ENCODE measurements at regions not wholly inside any gene's neighbourhood (a gene's known extent, or its start where the extent isn't known, plus 50 kb on each side); places are given as distances from the start of the nearest gene placed in this dataset.

DNA sequence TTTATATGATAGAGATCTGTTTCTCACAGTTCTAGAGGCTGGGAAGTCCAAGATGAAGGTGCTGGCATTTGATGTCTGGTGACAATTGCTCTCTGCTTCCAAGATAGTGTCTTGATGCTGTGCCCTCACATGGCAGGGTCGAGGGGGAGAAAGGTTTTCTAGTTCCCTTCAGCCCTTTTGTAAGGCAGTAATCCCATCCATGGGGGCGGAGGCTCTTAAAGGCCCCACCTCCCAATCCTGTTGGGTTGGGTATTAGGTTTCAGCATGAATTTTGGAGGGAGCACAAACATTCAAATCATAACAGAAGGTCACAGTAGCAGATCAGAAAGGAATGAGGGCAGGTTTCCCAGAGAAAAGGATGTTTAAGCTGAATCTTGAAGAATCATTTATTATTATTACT is 601.7 kb upstream of the ZNF717 start:
- 65 to 74% (median 70%) methylated on average over 2 of the region's 2 CpGs for WGBS, 4 donors
- Histone ChIP-seq H3K27ac (no peak overlapping the region), H3K9me3 (peaks cover 0 to 6% (median 0%) of the 10 kb centered on the region in 12 donors), H3K4me1 (no peaks in the 10 kb centered on the region), H3K4me3 (no peak overlapping the region), H3K27me3 (no peaks in the 10 kb centered on the region), H3K36me3 (no peaks in the 10 kb centered on the region)
- ATAC-seq (no peak), DNase-seq (no peak)
- intact Hi-C loops (cut with DNase I): no loop called here
- TF ChIP-seq, protein P1, sequence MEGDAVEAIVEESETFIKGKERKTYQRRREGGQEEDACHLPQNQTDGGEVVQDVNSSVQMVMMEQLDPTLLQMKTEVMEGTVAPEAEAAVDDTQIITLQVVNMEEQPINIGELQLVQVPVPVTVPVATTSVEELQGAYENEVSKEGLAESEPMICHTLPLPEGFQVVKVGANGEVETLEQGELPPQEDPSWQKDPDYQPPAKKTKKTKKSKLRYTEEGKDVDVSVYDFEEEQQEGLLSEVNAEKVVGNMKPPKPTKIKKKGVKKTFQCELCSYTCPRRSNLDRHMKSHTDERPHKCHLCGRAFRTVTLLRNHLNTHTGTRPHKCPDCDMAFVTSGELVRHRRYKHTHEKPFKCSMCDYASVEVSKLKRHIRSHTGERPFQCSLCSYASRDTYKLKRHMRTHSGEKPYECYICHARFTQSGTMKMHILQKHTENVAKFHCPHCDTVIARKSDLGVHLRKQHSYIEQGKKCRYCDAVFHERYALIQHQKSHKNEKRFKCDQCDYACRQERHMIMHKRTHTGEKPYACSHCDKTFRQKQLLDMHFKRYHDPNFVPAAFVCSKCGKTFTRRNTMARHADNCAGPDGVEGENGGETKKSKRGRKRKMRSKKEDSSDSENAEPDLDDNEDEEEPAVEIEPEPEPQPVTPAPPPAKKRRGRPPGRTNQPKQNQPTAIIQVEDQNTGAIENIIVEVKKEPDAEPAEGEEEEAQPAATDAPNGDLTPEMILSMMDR (IDR thresholded peaks at IDR 0.05): no peak
- no peak for TF ChIP-seq POLR2A (IDR thresholded peaks at IDR 0.05)

DNA sequence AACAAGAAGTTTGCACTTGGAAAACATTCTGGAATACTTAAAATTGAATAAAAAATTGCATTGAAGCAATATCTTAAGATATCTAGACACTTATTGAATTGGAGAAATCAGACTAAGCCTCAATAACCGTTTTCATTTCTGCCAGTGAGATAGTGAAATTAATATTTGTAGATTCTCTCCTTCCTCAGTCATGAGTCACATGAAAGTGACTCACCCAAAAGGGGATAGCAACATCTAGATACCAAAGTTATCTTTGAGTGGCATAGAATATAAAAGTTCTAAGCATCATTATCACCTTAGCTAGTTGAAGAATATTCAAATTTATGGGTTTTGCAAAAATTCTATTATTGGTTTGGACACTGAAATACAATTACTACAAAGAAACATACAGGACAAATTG is 614.8 kb upstream of the ZNF717 start:
- Histone ChIP-seq H3K36me3 (no peaks in the 10 kb centered on the region), H3K27me3 (no peaks in the 10 kb centered on the region), H3K4me1 (no peaks in the 10 kb centered on the region), H3K9me3 (no peaks in the 10 kb centered on the region), H3K27ac (no peak overlapping the region), H3K4me3 (no peak overlapping the region)
- TF ChIP-seq, protein P1 (IDR thresholded peaks at IDR 0.05): no peak
- no peak for TF ChIP-seq POLR2A (IDR thresholded peaks at IDR 0.05)
- ATAC-seq (no peak), DNase-seq (no peak)
- intact Hi-C loops (cut with DNase I): no loop called here
- 39 to 66% (median 51%) methylated on average over 1 of the region's 1 CpG for WGBS, 4 donors

DNA sequence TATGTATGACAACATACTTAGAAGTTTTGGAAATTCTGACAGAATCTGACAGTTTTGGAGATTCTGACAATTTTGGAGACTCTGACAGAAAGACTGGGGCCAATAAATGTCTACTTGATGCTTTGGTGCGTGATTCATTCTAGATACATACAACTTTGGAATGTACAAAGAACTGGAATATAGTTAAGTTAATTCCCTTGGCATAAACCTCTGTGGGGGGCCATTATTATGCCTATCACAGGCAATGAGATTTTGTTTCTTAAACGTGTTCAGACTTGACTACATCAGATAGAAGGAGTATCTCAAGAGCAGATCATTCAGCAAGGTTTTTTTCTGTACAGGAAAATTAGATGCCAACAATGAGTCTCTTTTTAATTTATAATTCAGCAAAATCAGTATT is 617.6 kb upstream of the ZNF717 start:
- no peak for TF ChIP-seq POLR2A (IDR thresholded peaks at IDR 0.05)
- TF ChIP-seq, protein P1 (IDR thresholded peaks at IDR 0.05): no peak
- no peaks in the 10 kb centered on the region for H3K9me3 ChIP-seq
- DNase-seq (no peak), ATAC-seq (no peak)
- no peak overlapping the region for H3K4me3 ChIP-seq
- H3K36me3 ChIP-seq: no peaks in the 10 kb centered on the region
- H3K27ac ChIP-seq: no peak overlapping the region
- no peaks in the 10 kb centered on the region for H3K27me3 ChIP-seq
- intact Hi-C loops (cut with DNase I): no loop called here
- no peaks in the 10 kb centered on the region for H3K4me1 ChIP-seq
- 47 to 57% (median 51%) methylated on average over 2 of the region's 2 CpGs for WGBS, 4 donors

DNA sequence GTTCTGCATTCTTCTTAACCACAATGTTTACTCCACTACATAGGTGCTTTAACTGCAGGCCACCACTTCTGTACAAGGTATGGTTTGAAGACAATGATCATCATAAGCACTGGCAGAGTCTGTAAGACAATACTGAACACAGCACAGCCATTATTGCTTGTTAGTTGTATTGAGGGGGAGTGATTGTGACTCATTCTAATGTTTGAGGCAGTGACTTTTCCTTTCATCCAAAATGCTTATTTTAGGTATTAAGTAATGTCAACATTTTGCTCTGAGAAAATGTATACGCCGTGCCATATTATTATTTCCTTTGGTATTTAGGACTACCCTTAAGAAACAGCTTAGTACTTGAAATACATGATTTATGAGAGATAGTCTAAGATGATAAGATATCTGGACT is 618.2 kb upstream of the ZNF717 start:
- Histone ChIP-seq H3K36me3 (no peaks in the 10 kb centered on the region), H3K27me3 (no peaks in the 10 kb centered on the region), H3K4me3 (no peak overlapping the region), H3K4me1 (no peaks in the 10 kb centered on the region), H3K27ac (no peak overlapping the region), H3K9me3 (no peaks in the 10 kb centered on the region)
- ATAC-seq (no peak), DNase-seq (no peak)
- TF ChIP-seq, protein P1 (IDR thresholded peaks at IDR 0.05): no peak
- intact Hi-C loops (cut with DNase I): no loop called here
- WGBS, 4 donors: 39 to 91% (median 81%) methylated on average over 2 of the region's 2 CpGs
